Mesenchymal stem cell (in vitro differentiated cells and primary cell): ENCODE measurements at regions not wholly inside any gene's neighbourhood (a gene's known extent, or its start where the extent isn't known, plus 50 kb on each side); places are given as distances from the start of the nearest gene placed in this dataset.
"Not testable (repeated sequence)": the region's sequence is repeated elsewhere in the genome, so short reads cannot be mapped to it uniquely, and the experiment has no call there.

ENCODE experiments used
- DNase-seq: peaks from one replicate; pipeline ENCODE4 v3.0.0-alpha.2; 2013
- H2AFZ ChIP-seq: one replicate; pipeline ENCODE4 v1.6.1; 2013; ENCODE audit warnings: low read depth, mild to moderate bottlenecking, control low read depth, inconsistent platforms, low read length, moderate library complexity
- H2AK5ac ChIP-seq: 2 replicates; pipeline ENCODE4 v1.6.1; 2013; ENCODE audit warnings: low read length, moderate library complexity, mild to moderate bottlenecking, inconsistent platforms; ENCODE audit not compliant: severe bottlenecking
- H2BK120ac ChIP-seq: one replicate; pipeline ENCODE4 v1.6.1; 2013; ENCODE audit warnings: low read depth, mild to moderate bottlenecking, inconsistent platforms, low read length, moderate library complexity
- H2BK12ac ChIP-seq, 2 experiments: one replicate each; pipeline ENCODE4 v1.6.1; 2013; ENCODE audit warnings: inconsistent platforms in 2 of 2, low read length in 2 of 2, mild to moderate bottlenecking in 2 of 2, moderate library complexity in 2 of 2, control low read depth in 1 of 2
- H2BK15ac ChIP-seq: one replicate; pipeline ENCODE4 v1.6.1; 2013; ENCODE audit warnings: mild to moderate bottlenecking, low read depth, inconsistent platforms; ENCODE audit not compliant: poor library complexity, severe bottlenecking
- H2BK5ac ChIP-seq: 2 replicates; pipeline ENCODE4 v1.6.1; 2013; ENCODE audit warnings: low read depth, mild to moderate bottlenecking, low read length, control low read depth, inconsistent platforms; ENCODE audit not compliant: poor library complexity, severe bottlenecking
- H3K14ac ChIP-seq, 2 experiments: one replicate each; pipeline ENCODE4 v1.6.1; 2013; ENCODE audit warnings: inconsistent platforms in 2 of 2, low read length in 2 of 2, control low read depth in 1 of 2, mild to moderate bottlenecking in 1 of 2, moderate library complexity in 1 of 2
- H3K18ac ChIP-seq, 2 experiments: one replicate each; pipeline ENCODE4 v1.6.1; 2013; ENCODE audit warnings: inconsistent platforms in 2 of 2, low read length in 2 of 2, control low read depth in 1 of 2, low read depth in 1 of 2, mild to moderate bottlenecking in 1 of 2
- H3K23ac ChIP-seq, 2 experiments: one replicate each; pipeline ENCODE4 v1.6.1; 2013; ENCODE audit warnings: inconsistent platforms in 2 of 2, low read length in 2 of 2, mild to moderate bottlenecking in 2 of 2, moderate library complexity in 2 of 2, control low read depth in 1 of 2
- H3K27ac ChIP-seq: 2 replicates; pipeline ENCODE4 v1.5.1; 2013; ENCODE audit warnings: mild to moderate bottlenecking, moderate library complexity, low read length, control low read depth, inconsistent platforms; ENCODE audit not compliant: poor library complexity, severe bottlenecking
- H3K27me3 ChIP-seq, 2 experiments: 2 replicates each; pipeline versions ENCODE4 v1.6.1 to v1.7.0; 2013; ENCODE audit warnings: low read length in 2 of 2, mild to moderate bottlenecking in 2 of 2, moderate library complexity in 2 of 2, control low read depth in 1 of 2, inconsistent platforms in 1 of 2; ENCODE audit not compliant: control insufficient read depth in 1 of 2, insufficient read depth in 1 of 2
- H3K36me3 ChIP-seq, 2 experiments: 2 replicates each; pipeline versions ENCODE4 v1.6.1 to v1.7.0; 2013; ENCODE audit warnings: low read length in 2 of 2, control low read depth in 1 of 2, inconsistent platforms in 1 of 2, low read depth in 1 of 2, mild to moderate bottlenecking in 1 of 2; ENCODE audit not compliant: insufficient read depth in 2 of 2, control insufficient read depth in 1 of 2
- H3K4ac ChIP-seq, 2 experiments: one replicate each; pipeline ENCODE4 v1.6.1; 2013; ENCODE audit warnings: inconsistent platforms in 2 of 2, low read length in 2 of 2, mild to moderate bottlenecking in 2 of 2, moderate library complexity in 2 of 2, control low read depth in 1 of 2, low read depth in 1 of 2
- H3K4me1 ChIP-seq: 2 replicates; pipeline ENCODE4 v1.6.1; 2013; ENCODE audit warnings: low read depth, low read length, control low read depth; ENCODE audit not compliant: control insufficient read depth, insufficient read depth
- H3K4me2 ChIP-seq: 2 replicates; pipeline ENCODE4 v1.6.1; 2013; ENCODE audit warnings: low read length, mild to moderate bottlenecking, inconsistent platforms; ENCODE audit not compliant: poor library complexity, severe bottlenecking
- H3K4me3 ChIP-seq, 2 experiments: 2 replicates each; pipeline versions ENCODE4 v1.5.1 to v1.7.0; 2013; ENCODE audit warnings: low read length in 2 of 2, mild to moderate bottlenecking in 2 of 2, control low read depth in 1 of 2, low read depth in 1 of 2; ENCODE audit not compliant: insufficient read depth in 1 of 2
- H3K79me1 ChIP-seq: replicated peaks from 2 replicates; pipeline ENCODE4 v1.6.1; 2013; ENCODE audit warnings: mild to moderate bottlenecking, control low read depth, low read length, inconsistent platforms; ENCODE audit not compliant: poor library complexity, severe bottlenecking
- H3K9ac ChIP-seq: 2 replicates; pipeline ENCODE4 v1.7.0; 2013; ENCODE audit warnings: mild to moderate bottlenecking, low read length, moderate library complexity
- H3K9me3 ChIP-seq: 2 replicates; pipeline ENCODE4 v1.7.0; 2013; ENCODE audit warnings: mild to moderate bottlenecking, low read length; ENCODE audit not compliant: control insufficient read depth
- H4K8ac ChIP-seq: one replicate; pipeline ENCODE4 v1.6.1; 2013; ENCODE audit warnings: inconsistent platforms, mild to moderate bottlenecking, low read length, moderate library complexity
- H4K91ac ChIP-seq: one replicate; pipeline ENCODE4 v1.6.1; 2013; ENCODE audit warnings: mild to moderate bottlenecking, low read length, inconsistent platforms
- WGBS: methylation state at CpG from one replicate; pipeline ENCODE4 v1.1.7; 2013; ENCODE audit warnings: mixed read lengths; 5-methylcytosine and 5-hydroxymethylcytosine counted together

DNA sequence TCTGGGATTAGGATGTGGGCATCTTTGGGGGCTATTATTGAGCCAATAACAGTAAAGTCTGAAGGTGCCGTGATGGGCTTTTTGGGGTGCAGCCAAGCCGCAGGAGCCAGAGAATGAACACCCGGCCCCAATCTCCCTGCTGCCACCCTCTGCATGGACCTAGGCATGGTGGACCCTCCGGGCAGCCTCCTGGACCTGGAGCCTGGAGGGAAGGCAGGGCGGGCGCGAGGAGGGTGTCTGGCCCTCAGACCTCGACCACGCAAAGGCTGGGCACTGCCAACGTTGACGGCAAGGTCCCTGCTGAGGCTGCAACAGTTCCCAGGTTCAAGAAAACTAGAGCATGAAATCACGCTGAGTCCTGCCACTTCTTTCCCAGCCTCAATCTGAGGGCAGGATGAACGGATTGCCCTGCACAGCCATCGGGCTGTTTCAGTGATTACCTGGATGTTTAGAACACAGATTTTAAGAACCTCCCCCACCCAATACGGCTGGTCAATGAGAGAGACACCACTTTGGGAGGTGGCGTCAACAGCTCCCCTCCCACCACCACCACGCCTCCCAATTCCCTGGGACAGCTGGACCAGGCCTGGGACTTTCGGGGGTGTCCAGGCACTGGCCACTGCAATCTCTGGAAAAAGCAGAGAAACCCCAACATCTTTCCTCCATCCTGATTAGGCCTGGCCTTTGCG is 147.4 kb downstream of the NPIPB11 start:
- not testable (repeated sequence) for H2AFZ ChIP-seq, H3K79me1 ChIP-seq, H3K4me2 ChIP-seq, H2BK15ac ChIP-seq, H3K9me3 ChIP-seq, H3K27me3 ChIP-seq, H3K23ac ChIP-seq, DNase-seq, H2AK5ac ChIP-seq, H3K27ac ChIP-seq, H2BK5ac ChIP-seq, H4K8ac ChIP-seq, H2BK120ac ChIP-seq, H3K4ac ChIP-seq, H3K9ac ChIP-seq, H3K4me3 ChIP-seq, H3K36me3 ChIP-seq
- peak overlapping the region in 1 of 2 experiments; percentile 75 for H3K14ac ChIP-seq
- WGBS = 97% methylated on average over 19 of the region's 19 CpGs
- peak overlapping the region in 1 of 2 experiments; percentile 98 for H2BK12ac ChIP-seq
- H3K4me1 ChIP-seq = peaks cover 15% of the 10 kb centered on the region
- peak overlapping the region in 1 of 2 experiments; percentile 18 for H3K18ac ChIP-seq
- H4K91ac ChIP-seq = peak overlapping the region; percentile 52

DNA sequence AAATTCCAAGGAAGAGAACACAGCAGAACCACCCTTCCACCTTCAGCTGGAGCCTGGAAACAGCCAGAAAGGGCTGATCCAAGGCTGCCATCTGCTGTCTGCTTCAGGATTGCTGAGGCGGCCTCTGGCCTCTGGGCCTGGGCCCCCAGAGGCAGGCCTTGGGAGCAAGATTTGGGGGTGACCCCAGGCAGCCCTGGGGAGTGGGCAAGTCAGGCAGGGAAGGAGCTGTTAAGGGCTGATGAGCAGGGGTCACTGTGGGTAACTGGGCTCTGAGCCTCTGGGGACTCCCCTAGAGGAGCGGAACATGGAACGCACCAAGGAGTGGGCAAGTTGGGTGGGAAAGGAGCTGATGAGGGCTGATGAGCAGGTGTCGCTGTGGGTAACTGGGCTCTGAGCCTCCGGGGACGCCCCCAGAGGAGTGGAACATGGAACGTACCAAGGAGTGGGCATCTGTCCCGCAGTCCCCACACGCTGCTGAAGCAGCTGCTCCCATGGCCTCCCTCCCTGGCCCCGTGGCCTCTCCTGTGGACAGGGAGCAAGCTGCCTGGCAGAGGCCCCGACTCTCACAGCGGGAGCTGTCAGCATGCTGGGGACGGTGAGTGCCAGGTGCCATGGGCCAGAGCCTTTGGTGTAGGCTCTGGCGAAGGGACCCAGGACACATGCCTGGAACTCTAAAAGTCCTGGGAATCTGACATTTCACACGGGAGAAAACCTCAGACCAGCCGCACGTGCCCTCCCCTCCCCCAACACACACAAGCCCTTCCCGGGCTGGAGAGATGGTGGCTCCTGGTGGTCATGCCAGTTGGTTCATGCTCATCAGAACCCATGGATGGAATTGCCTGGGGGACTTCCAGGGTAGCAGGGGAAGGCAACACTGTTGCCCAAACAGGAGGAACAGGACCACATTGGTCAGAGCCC is 148.8 kb downstream of the NPIPB11 start:
- 83% methylated on average over 17 of the region's 18 CpGs for WGBS
- not testable (repeated sequence) for DNase-seq

DNA sequence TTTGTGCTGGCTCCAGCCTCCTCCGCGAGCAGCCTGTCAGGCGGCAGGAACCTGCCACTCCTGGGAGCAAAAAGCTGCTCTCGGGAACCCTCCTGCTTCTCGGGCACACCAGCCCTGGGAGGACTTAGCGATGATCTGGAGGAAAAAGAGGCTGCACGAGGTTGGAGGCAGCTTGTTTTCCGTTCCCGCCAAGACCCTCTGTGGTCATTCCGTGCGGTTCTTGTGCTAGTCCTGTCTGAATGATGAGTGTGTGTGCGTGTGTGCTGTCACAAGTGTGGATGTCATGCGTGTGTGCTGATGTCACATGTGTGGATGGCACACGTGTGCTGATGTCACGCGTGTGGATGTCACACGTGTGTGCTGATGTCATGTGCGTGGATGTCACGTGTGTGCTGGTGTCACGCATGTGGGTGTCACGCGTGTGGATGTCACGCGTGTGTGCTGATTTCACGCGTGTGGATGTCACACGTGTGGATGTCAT is 150.0 kb downstream of the NPIPB11 start:
- Histone ChIP-seq H3K79me1 (no peaks in the 10 kb centered on the region), H3K4me1 (peaks cover 11% of the 10 kb centered on the region), H3K9me3 (no peaks in the 10 kb centered on the region), H3K9ac (no peak overlapping the region), H3K27ac (no peak overlapping the region), H3K27me3 (no peaks in the 10 kb centered on the region), H3K4ac (peak overlapping the region in 1 of 2 experiments; percentile 1), H2BK120ac (no peak overlapping the region), H2AK5ac (no peak overlapping the region), H4K8ac (no peak overlapping the region), H2BK15ac (no peak overlapping the region), H3K4me2 (no peak overlapping the region), H3K14ac (peak overlapping the region in 1 of 2 experiments; percentile 46), H3K23ac (no peak overlapping the region), H2BK12ac (peak overlapping the region in 1 of 2 experiments; percentile 16), H3K18ac (peak overlapping the region in 1 of 2 experiments; percentile 63), H2BK5ac (no peak overlapping the region), H2AFZ (no peak overlapping the region), H3K4me3 (no peak overlapping the region), H3K36me3 (no peaks in the 10 kb centered on the region), H4K91ac (peak overlapping the region; percentile 15)
- 87% methylated on average over 27 of the region's 27 CpGs for WGBS
- no peak for DNase-seq

More for the DNA sequence above, 148.8 kb downstream of the NPIPB11 start:
- not testable (repeated sequence) for H4K91ac ChIP-seq, H4K8ac ChIP-seq, H3K14ac ChIP-seq, H2AFZ ChIP-seq, H3K79me1 ChIP-seq, H3K18ac ChIP-seq, H3K4me2 ChIP-seq, H2BK5ac ChIP-seq, H3K9me3 ChIP-seq, H3K9ac ChIP-seq, H3K27ac ChIP-seq, H3K23ac ChIP-seq, H3K27me3 ChIP-seq, H3K4me3 ChIP-seq, H2BK120ac ChIP-seq, H3K36me3 ChIP-seq
- peak overlapping the region; percentile 40 for H2BK15ac ChIP-seq
- H3K4me1 ChIP-seq = peaks cover 12% of the 10 kb centered on the region
- peak overlapping the region in 1 of 2 experiments; percentile 61 for H3K4ac ChIP-seq
- H2AK5ac ChIP-seq = peak overlapping the region; percentile 63
- peak overlapping the region in 1 of 2 experiments; percentile 77 for H2BK12ac ChIP-seq

DNA sequence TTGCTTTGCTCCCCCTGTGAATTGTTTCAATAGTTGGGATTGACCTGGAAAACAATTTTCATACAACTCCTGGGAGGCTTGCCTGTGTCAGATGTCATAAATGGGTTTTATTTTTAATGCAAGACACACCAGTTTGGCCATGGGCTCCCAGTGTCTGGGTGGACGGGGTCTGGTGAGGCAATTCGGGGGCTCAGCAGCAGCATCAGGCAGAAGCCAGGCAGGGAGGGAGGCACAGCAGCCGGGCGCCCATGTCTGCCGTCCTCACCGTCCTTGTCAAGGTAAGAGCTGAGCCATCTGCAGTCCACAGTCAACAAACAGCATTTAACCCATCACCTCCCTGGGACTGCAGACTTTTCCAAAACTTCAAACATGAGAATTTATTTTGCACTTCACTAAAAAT is 150.6 kb downstream of the NPIPB11 start:
- not testable (repeated sequence) for H3K4me2 ChIP-seq, H3K4me3 ChIP-seq, H3K14ac ChIP-seq, H3K36me3 ChIP-seq, H3K27me3 ChIP-seq, H3K23ac ChIP-seq, H4K8ac ChIP-seq, DNase-seq, H2AFZ ChIP-seq, H3K4me1 ChIP-seq, H3K79me1 ChIP-seq, H3K9me3 ChIP-seq, H2BK15ac ChIP-seq, H4K91ac ChIP-seq, H2BK5ac ChIP-seq, H3K4ac ChIP-seq, H3K9ac ChIP-seq, H2BK120ac ChIP-seq, H2AK5ac ChIP-seq, H3K27ac ChIP-seq
- peak overlapping the region in 1 of 2 experiments; percentile 86 for H2BK12ac ChIP-seq
- whole genome bisulfite sequencing = 100% methylated on average over 2 of the region's 6 CpGs
- peak overlapping the region; percentile 57 to 62 for H3K18ac ChIP-seq
